ENCODE measurements at regions not wholly inside any gene's neighbourhood (a gene's known extent, or its start where the extent isn't known, plus 50 kb on each side); places are given as distances from the start of the nearest gene placed in this dataset.

- TF ChIP-seq GATA3 (IDR thresholded peaks at IDR 0.05; ENCODE audit: low read depth, low read length): no peak
- no peak for TF ChIP-seq GATA2 (IDR thresholded peaks at IDR 0.05; ENCODE audit: low read depth, low read length)
Measured at GRCh38 chr1:68963353-68963752, 466.5 kb upstream of the DEPDC1 start.
